ENCODE measurements at regions not wholly inside any gene's neighbourhood (a gene's known extent, or its start where the extent isn't known, plus 50 kb on each side); places are given as distances from the start of the nearest gene placed in this dataset.

DNA sequence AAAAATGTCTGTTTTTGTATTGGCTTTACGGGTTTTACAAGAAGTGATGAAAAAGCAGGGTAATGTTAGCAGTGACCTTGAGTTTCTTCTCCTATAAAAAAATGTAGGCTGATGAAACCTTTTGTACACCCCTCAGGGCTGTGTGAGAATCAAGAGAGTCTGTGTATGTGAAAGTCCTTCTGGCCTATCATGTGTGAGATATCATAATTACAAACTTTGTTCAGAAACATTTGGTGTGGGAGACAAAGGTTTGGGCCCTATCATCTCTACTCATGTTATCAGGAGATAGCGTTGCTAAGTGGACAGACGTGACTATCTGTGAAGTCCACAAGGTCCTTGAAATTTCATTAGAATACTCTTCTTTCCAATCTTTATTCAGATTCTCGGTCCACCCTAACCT, 170.6 kb upstream of the HAND2 start:
- Histone ChIP-seq H3K36me3 (ENCODE audit: control insufficient read depth, insufficient read depth, low read length) (no peaks in the 10 kb centered on the region), H3K27me3 (ENCODE audit: control insufficient read depth, insufficient read depth, low read length) (no peaks in the 10 kb centered on the region), H3K4me3 (ENCODE audit: low read depth, low read length) (no peak overlapping the region)
- TF ChIP-seq, protein P1, sequence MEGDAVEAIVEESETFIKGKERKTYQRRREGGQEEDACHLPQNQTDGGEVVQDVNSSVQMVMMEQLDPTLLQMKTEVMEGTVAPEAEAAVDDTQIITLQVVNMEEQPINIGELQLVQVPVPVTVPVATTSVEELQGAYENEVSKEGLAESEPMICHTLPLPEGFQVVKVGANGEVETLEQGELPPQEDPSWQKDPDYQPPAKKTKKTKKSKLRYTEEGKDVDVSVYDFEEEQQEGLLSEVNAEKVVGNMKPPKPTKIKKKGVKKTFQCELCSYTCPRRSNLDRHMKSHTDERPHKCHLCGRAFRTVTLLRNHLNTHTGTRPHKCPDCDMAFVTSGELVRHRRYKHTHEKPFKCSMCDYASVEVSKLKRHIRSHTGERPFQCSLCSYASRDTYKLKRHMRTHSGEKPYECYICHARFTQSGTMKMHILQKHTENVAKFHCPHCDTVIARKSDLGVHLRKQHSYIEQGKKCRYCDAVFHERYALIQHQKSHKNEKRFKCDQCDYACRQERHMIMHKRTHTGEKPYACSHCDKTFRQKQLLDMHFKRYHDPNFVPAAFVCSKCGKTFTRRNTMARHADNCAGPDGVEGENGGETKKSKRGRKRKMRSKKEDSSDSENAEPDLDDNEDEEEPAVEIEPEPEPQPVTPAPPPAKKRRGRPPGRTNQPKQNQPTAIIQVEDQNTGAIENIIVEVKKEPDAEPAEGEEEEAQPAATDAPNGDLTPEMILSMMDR (IDR thresholded peaks at IDR 0.05; ENCODE audit: insufficient read depth, low read length, poor library complexity, severe bottlenecking), result no peak
- no peak for DNase-seq (ENCODE audit: low read depth)

GRCh38 chr4:173699841-173700475, 169.9 kb upstream of the HAND2 start:
- Histone ChIP-seq H3K27me3 (ENCODE audit: control insufficient read depth, insufficient read depth, low read length) (no peaks in the 10 kb centered on the region), H3K36me3 (ENCODE audit: control insufficient read depth, insufficient read depth, low read length) (no peaks in the 10 kb centered on the region), H3K4me3 (ENCODE audit: low read depth, low read length) (no peak overlapping the region)
- DNase-seq (ENCODE audit: low read depth), result no peak
- TF ChIP-seq, protein P1 (IDR thresholded peaks at IDR 0.05; ENCODE audit: insufficient read depth, low read length, poor library complexity, severe bottlenecking), result no peak

GRCh38 chr4:173698557-173699262, 168.7 kb upstream of the HAND2 start:
- H3K27me3 ChIP-seq (ENCODE audit: control insufficient read depth, insufficient read depth, low read length), result no peaks in the 10 kb centered on the region
- no peak overlapping the region for H3K4me3 ChIP-seq (ENCODE audit: low read depth, low read length)
- no peaks in the 10 kb centered on the region for H3K36me3 ChIP-seq (ENCODE audit: control insufficient read depth, insufficient read depth, low read length)
- no peak for DNase-seq (ENCODE audit: low read depth)
- TF ChIP-seq, protein P1 (IDR thresholded peaks at IDR 0.05; ENCODE audit: insufficient read depth, low read length, poor library complexity, severe bottlenecking), result no peak

DNA sequence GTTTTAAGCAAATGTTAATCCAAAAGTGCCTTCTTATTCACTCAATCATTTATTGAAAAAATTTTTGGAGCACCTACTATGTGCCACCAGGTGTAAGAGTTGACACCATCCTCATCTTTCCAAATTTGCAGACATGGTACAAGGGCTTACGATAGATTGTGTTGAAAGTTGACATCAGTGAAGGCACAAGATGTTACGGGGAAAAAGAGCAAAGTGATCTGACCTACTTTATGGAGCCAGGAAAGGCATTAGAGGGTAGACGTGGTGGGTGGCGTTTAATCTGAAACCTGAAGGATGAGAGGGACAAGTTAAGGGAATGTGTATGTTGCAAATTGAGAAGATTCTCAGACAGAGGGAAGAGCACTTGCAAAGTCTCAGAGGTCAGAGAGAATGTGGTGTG, 167.8 kb upstream of the HAND2 start:
- no peaks in the 10 kb centered on the region for H3K36me3 ChIP-seq (ENCODE audit: control insufficient read depth, insufficient read depth, low read length)
- no peak for DNase-seq (ENCODE audit: low read depth)
- H3K4me3 ChIP-seq (ENCODE audit: low read depth, low read length), result no peak overlapping the region
- TF ChIP-seq, protein P1 (IDR thresholded peaks at IDR 0.05; ENCODE audit: insufficient read depth, low read length, poor library complexity, severe bottlenecking), result no peak
- H3K27me3 ChIP-seq (ENCODE audit: control insufficient read depth, insufficient read depth, low read length), result no peaks in the 10 kb centered on the region

- TF ChIP-seq, protein P1 (IDR thresholded peaks at IDR 0.05; ENCODE audit: insufficient read depth, low read length, poor library complexity, severe bottlenecking), result no peak
- Histone ChIP-seq H3K4me3 (ENCODE audit: low read depth, low read length) (no peak overlapping the region), H3K27me3 (ENCODE audit: control insufficient read depth, insufficient read depth, low read length) (no peaks in the 10 kb centered on the region), H3K36me3 (ENCODE audit: control insufficient read depth, insufficient read depth, low read length) (no peaks in the 10 kb centered on the region)
- DNase-seq (ENCODE audit: low read depth), result no peak
These were observed 166.5 kb upstream of the HAND2 start for GRCh38 chr4:173696551-173696950.
